ENCODE measurements at regions not wholly inside any gene's neighbourhood (a gene's known extent, or its start where the extent isn't known, plus 50 kb on each side); places are given as distances from the start of the nearest gene placed in this dataset.

GRCh38 chr7:142477079-142477651, 219.3 kb upstream of the PRSS58 start:
- TF ChIP-seq CTCF (IDR thresholded peaks at IDR 0.05) (no peak), POLR2A (IDR thresholded peaks at IDR 0.05) (no peak)
